Activated CD8-positive, alpha-beta T cell treated with anti-CD3 and anti-CD28 coated beads for 36 hours (primary cell): ENCODE measurements at regions not wholly inside any gene's neighbourhood (a gene's known extent, or its start where the extent isn't known, plus 50 kb on each side); places are given as distances from the start of the nearest gene placed in this dataset.

Experiments used
- ATAC-seq: fragments of 200-7000 bp; cut with Tn5 transposase; one replicate; pipeline ENCODE4 v1.10.0; 2021; ENCODE audit warnings: mild to moderate bottlenecking, moderate library complexity
- CTCF ChIA-PET: fragments of 350-600 bp; sonication (Branson Sonifier 250); formaldehyde crosslinking; loops from one replicate; lab custom pipeline; 2021; ENCODE audit warnings: antibody characterized with exemption; lab: Charles Lee
- POLR2A ChIA-PET: fragments of 350-600 bp; sonication (Branson Sonifier 250); formaldehyde crosslinking; loops from one replicate; lab custom pipeline; 2021; ENCODE audit warnings: antibody characterized with exemption; lab: Charles Lee
- DNase-seq: peaks from one replicate; pipeline ENCODE4 v3.0.0-alpha.2; 2020
- H3K27ac Mint-ChIP-seq: one replicate; pipeline ENCODE4 v1.8.0; 2021; ENCODE audit warnings: mild to moderate bottlenecking, mixed read lengths
- H3K27me3 Mint-ChIP-seq: one replicate; pipeline ENCODE4 v1.8.0; 2021; ENCODE audit warnings: mixed read lengths
- H3K36me3 Mint-ChIP-seq: one replicate; pipeline ENCODE4 v1.8.0; 2021; ENCODE audit warnings: low read depth, mixed read lengths
- H3K4me1 Mint-ChIP-seq: one replicate; pipeline ENCODE4 v1.8.0; 2021; ENCODE audit warnings: low read depth, mixed read lengths
- H3K4me3 Mint-ChIP-seq: one replicate; pipeline ENCODE4 v1.8.0; 2021; ENCODE audit warnings: mild to moderate bottlenecking, moderate library complexity, mixed read lengths
- H3K9me3 Mint-ChIP-seq: one replicate; pipeline ENCODE4 v1.8.0; 2021; ENCODE audit warnings: mixed read lengths
- CTCF ChIP-seq: fragments of 200-600 bp; IDR thresholded peaks from one replicate; pipeline ENCODE4 v1.8.0; 2022; ENCODE audit warnings: antibody characterized with exemption, mild to moderate bottlenecking
- intact Hi-C: fragments of 100-400 bp; cut with micrococcal nuclease; formaldehyde crosslinking; loops from one replicate; pipeline ENCODE4 v1.10.0; 2022

- ATAC-seq (no peak), DNase-seq (no peak)
- H3K4me1 Mint-ChIP-seq = peaks cover 6% of the 10 kb centered on the region
- no peak for TF ChIP-seq CTCF
- no peaks in the 10 kb centered on the region for H3K9me3 Mint-ChIP-seq
- peaks cover 22% of the 10 kb centered on the region for H3K27me3 Mint-ChIP-seq
- no peaks in the 10 kb centered on the region for H3K36me3 Mint-ChIP-seq
- intact Hi-C loops = loop anchor here (10.0 kb wide), 1 partner anchor 306 kb away; the partner anchor contains the start of gene COL1A2
- no peak overlapping the region for H3K4me3 Mint-ChIP-seq
- H3K27ac Mint-ChIP-seq = no peak overlapping the region
- ChIA-PET POLR2A (no interaction called here), CTCF (interaction anchor here (0.6 to 2.5 kb wide), 8 partner anchors 11 to 373 kb away, joined by 3 to 14 read pairs (median 3); no protein-coding TSS in a partner anchor)
These were observed 84.4 kb upstream of the BET1 start for GRCh38 chr7:94088560-94088959.

DNA sequence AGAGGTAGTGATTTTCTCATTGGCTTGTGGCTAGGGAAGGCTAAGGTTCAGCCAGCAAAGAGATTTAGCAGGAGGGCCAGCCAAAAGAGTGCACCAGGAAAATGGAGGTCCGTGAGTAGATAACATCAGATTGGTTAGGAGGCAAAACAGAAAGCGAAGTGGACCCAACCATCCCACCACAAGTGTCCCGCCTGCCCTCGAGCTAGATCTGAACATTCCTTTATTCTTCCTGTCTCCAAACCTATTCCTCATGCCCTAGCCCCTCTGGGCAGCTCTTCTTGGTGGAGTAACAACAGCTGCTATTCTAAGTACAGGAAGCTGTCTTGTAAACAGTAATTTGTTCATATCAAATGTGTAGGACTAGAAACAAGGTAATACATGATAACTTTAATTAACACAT lies 85.7 kb upstream of the BET1 start:
- ATAC-seq (no peak), DNase-seq (no peak)
- Mint-ChIP-seq H3K36me3 (no peaks in the 10 kb centered on the region), H3K9me3 (no peaks in the 10 kb centered on the region), H3K4me3 (no peak overlapping the region), H3K27ac (no peak overlapping the region), H3K27me3 (peaks cover 21% of the 10 kb centered on the region), H3K4me1 (peaks cover 6% of the 10 kb centered on the region)
- intact Hi-C loops = loop anchor here (10.0 kb wide), 1 partner anchor 305 kb away; the partner anchor contains the start of gene COL1A2
- no peak for TF ChIP-seq CTCF
- POLR2A ChIA-PET = no interaction called here
- CTCF ChIA-PET = interaction anchor here (0.9 to 2.3 kb wide), 2 partner anchors 207 to 374 kb away, joined by 3 to 5 read pairs; no protein-coding TSS in a partner anchor

GRCh38 chr7:94092980-94093379 lies 88.8 kb upstream of the BET1 start:
- intact Hi-C loops = no loop called here
- Mint-ChIP-seq H3K4me3 (no peak overlapping the region), H3K4me1 (peaks cover 2% of the 10 kb centered on the region), H3K9me3 (no peaks in the 10 kb centered on the region), H3K27me3 (peaks cover 22% of the 10 kb centered on the region), H3K36me3 (no peaks in the 10 kb centered on the region), H3K27ac (no peak overlapping the region)
- ATAC-seq (no peak), DNase-seq (no peak)
- TF ChIP-seq CTCF = no peak
- ChIA-PET POLR2A (no interaction called here), CTCF (interaction anchor here (1.6 kb wide), 1 partner anchor 190 kb away, joined by 4 read pairs; no protein-coding TSS in a partner anchor)

DNA sequence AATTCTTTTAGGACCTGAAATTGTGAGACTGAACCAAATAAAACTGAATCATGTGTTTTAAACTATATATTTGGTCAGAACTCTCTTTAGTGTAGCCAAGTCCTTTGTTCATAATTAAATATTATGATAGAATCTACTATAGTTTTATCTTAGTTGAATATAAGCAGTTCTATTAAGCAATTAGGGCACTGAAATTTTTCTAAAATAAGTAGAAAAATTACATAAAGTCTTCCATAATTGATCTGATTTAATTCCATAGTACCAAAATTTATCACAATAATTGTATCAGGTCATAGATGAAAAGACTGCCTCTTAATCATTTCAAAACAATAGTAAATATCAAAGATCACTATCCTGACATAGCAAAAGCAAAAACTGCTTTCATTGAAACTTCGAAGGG lies 90.1 kb upstream of the BET1 start:
- intact Hi-C loops = no loop called here
- no peak for TF ChIP-seq CTCF
- ATAC-seq = no peak
- Mint-ChIP-seq H3K27ac (no peak overlapping the region), H3K36me3 (no peaks in the 10 kb centered on the region), H3K4me3 (no peak overlapping the region), H3K27me3 (peaks cover 14% of the 10 kb centered on the region), H3K9me3 (no peaks in the 10 kb centered on the region), H3K4me1 (no peaks in the 10 kb centered on the region)
- DNase-seq = no peak
- ChIA-PET CTCF (no interaction called here), POLR2A (no interaction called here)

GRCh38 chr7:94095316-94096009 lies 91.3 kb upstream of the BET1 start:
- Mint-ChIP-seq H3K9me3 (no peaks in the 10 kb centered on the region), H3K4me1 (no peaks in the 10 kb centered on the region), H3K27me3 (peaks cover 8% of the 10 kb centered on the region), H3K27ac (no peak overlapping the region), H3K4me3 (no peak overlapping the region), H3K36me3 (no peaks in the 10 kb centered on the region)
- CTCF ChIA-PET = no interaction called here
- ATAC-seq = no peak
- TF ChIP-seq CTCF = no peak
- POLR2A ChIA-PET = no interaction called here
- intact Hi-C loops = no loop called here
- no peak for DNase-seq
